ENCODE measurements at regions not wholly inside any gene's neighbourhood (a gene's known extent, or its start where the extent isn't known, plus 50 kb on each side); places are given as distances from the start of the nearest gene placed in this dataset.
"Not testable (repeated sequence)": the region's sequence is repeated elsewhere in the genome, so short reads cannot be mapped to it uniquely, and the experiment has no call there.

DNA sequence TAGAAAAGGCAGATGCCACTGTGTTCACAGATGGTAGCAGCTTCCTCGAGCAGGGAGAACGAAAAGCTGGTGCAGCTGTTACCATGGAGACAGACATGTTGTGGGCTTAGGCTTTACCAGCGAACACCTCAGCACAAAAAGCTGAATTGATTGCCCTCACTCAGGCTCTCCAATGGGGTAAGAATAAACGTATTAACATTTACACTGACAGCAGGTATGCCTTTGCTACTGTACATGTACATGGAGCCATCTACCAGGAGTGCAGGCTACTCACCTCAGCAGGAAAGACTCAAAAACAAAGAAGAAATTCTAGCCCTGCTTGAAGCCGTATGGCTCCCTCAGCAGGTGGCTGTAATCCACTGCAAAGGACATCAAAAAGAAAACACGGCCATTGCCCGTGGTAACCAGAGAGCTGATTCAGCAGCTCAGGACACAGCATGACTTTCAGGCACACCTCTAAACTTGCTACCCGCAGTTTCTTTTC is 197.7 kb downstream of the ZNF737 start:
- peaks cover 0 to 4% (median 0%) of the 10 kb centered on the region in 3 donors for H3K36me3 Mint-ChIP-seq
- H3K4me3 Mint-ChIP-seq, result peak overlapping the region in 1 of 7 donors; percentile 29
- H3K36me3 ChIP-seq (ENCODE audit: insufficient read depth, low read length), result no peaks in the 10 kb centered on the region
- H3K27me3 Mint-ChIP-seq, result peaks cover 1 to 3% of the 10 kb centered on the region in 2 donors
- H3K4me1 ChIP-seq (ENCODE audit: insufficient read depth, low read length), result no peaks in the 10 kb centered on the region
- peaks cover 0 to 6% (median 0%) of the 10 kb centered on the region in 3 donors for H3K4me1 Mint-ChIP-seq
- no peaks in the 10 kb centered on the region for H3K9me3 ChIP-seq (ENCODE audit: low read length)
- ChIA-PET POLR2A (no interaction called here), CTCF (no interaction called here)
- H3K27ac ChIP-seq (ENCODE audit: low read depth, low read length), result no peak overlapping the region
- DNase-seq, result no peak
- peaks cover 0 to 5% (median 3%) of the 10 kb centered on the region in 5 donors for H3K9me3 Mint-ChIP-seq
- H3K27ac Mint-ChIP-seq, result peak overlapping the region in 1 of 8 donors; percentile 1
- H3K4me3 ChIP-seq (ENCODE audit: low read length), result no peak overlapping the region
- H3K27me3 ChIP-seq (ENCODE audit: insufficient read depth, low read length, poor library complexity, severe bottlenecking), result no peaks in the 10 kb centered on the region

DNA sequence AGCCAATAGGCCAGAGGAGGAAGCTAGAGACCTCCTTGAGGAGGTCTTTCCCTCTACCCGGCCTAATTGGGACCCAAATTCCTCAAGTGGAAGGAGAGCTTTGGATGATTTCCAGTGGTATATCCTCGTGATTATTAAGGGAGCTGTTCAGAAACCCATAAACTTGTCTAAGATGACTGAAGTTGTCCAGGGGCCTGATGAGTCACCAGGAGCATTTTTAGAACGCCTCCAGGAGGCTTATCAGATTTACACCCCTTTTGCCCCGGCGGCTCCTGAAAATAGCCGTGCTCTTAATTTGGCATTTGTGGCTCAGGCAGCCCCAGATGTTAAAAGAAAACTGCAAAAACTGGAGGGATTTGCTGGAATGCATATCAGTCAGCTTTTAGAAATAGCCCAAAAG is 198.1 kb downstream of the ZNF486 start:
- peaks cover 0 to 6% (median 0%) of the 10 kb centered on the region in 5 donors for H3K9me3 Mint-ChIP-seq
- Histone ChIP-seq H3K4me1 (ENCODE audit: insufficient read depth, low read length) (no peaks in the 10 kb centered on the region), H3K27me3 (ENCODE audit: insufficient read depth, low read length, poor library complexity, severe bottlenecking) (no peaks in the 10 kb centered on the region), H3K4me3 (ENCODE audit: low read length) (no peak overlapping the region), H3K9me3 (ENCODE audit: low read length) (no peaks in the 10 kb centered on the region), H3K27ac (ENCODE audit: low read depth, low read length) (no peak overlapping the region), H3K36me3 (ENCODE audit: insufficient read depth, low read length) (no peaks in the 10 kb centered on the region)
- no peak overlapping the region for H3K4me3 Mint-ChIP-seq
- no peak overlapping the region for H3K27ac Mint-ChIP-seq
- CTCF ChIA-PET, result no interaction called here
- peaks cover 0 to 6% (median 0%) of the 10 kb centered on the region in 3 donors for H3K4me1 Mint-ChIP-seq
- no peaks in the 10 kb centered on the region for H3K36me3 Mint-ChIP-seq
- no peak for DNase-seq
- POLR2A ChIA-PET, result no interaction called here
- peaks cover 1 to 3% of the 10 kb centered on the region in 2 donors for H3K27me3 Mint-ChIP-seq

DNA sequence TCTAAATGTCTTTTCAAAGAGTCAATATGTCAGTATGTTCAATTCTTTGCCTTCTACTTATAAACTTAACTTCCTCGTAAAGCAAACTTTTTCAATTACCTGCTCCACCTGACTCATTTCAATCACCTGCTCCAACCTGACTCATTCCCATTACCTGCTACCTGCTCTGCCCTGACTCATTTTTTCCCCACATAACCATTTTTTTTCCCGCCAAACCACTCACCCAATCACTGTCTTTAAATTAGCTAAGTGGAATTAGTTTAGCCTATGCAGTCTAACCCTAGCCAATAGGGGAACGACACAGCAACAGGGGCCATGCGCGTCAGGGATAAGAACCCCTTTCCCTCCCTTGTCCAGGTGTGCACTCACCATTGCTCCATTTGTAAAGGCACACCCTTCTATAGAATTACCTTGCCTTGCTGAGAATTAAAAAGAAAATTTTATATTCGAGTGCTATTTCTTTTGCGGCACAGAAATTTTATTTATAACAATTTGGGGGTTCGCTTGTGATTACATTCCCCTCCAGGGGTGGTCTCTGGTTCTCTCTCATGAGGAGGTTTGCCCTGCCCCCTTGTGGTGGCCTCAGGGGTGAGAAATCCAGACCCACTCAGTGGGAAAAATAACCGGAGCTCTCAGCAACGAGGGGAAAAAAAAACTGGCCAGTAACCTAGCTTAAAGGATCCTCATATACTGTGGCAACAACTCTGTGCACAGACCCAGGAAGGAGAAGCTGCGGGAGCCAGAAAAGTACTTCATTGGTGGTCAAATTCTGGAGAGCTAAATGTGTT is 193.1 kb downstream of the ZNF486 start:
- no peak for DNase-seq
- Histone ChIP-seq H3K27ac (ENCODE audit: low read depth, low read length) (no peak overlapping the region), H3K36me3 (ENCODE audit: insufficient read depth, low read length) (no peaks in the 10 kb centered on the region), H3K4me3 (ENCODE audit: low read length) (no peak overlapping the region), H3K9me3 (ENCODE audit: low read length) (no peaks in the 10 kb centered on the region), H3K4me1 (ENCODE audit: insufficient read depth, low read length) (no peaks in the 10 kb centered on the region), H3K27me3 (ENCODE audit: insufficient read depth, low read length, poor library complexity, severe bottlenecking) (no peaks in the 10 kb centered on the region)
- Mint-ChIP-seq H3K36me3 (no peaks in the 10 kb centered on the region), H3K4me3 (peak overlapping the region in 1 of 7 donors; percentile 44), H3K9me3 (peaks cover 0 to 12% (median 9%) of the 10 kb centered on the region in 5 donors), H3K27ac (no peak overlapping the region), H3K4me1 (no peaks in the 10 kb centered on the region), H3K27me3 (peaks cover 1 to 3% of the 10 kb centered on the region in 2 donors)
- POLR2A ChIA-PET, result no interaction called here
- CTCF ChIA-PET, result no interaction called here

- H3K9me3 ChIP-seq (ENCODE audit: low read length); CTCF ChIA-PET; H3K27me3 Mint-ChIP-seq; H3K4me1 ChIP-seq (ENCODE audit: insufficient read depth, low read length); H3K27me3 ChIP-seq (ENCODE audit: insufficient read depth, low read length, poor library complexity, severe bottlenecking); H3K4me3 ChIP-seq (ENCODE audit: low read length); H3K27ac Mint-ChIP-seq; H3K27ac ChIP-seq (ENCODE audit: low read depth, low read length); H3K4me3 Mint-ChIP-seq; DNase-seq; H3K4me1 Mint-ChIP-seq; H3K36me3 ChIP-seq (ENCODE audit: insufficient read depth, low read length); POLR2A ChIA-PET; H3K36me3 Mint-ChIP-seq: not testable (repeated sequence)
- H3K9me3 Mint-ChIP-seq, result peaks cover 0 to 18% (median 9%) of the 10 kb centered on the region in 5 donors
Measured at GRCh38 chr19:20358841-20359465, 191.9 kb downstream of the ZNF486 start.

- Histone ChIP-seq H3K36me3 (ENCODE audit: insufficient read depth, low read length) (no peaks in the 10 kb centered on the region), H3K4me1 (ENCODE audit: insufficient read depth, low read length) (no peaks in the 10 kb centered on the region), H3K27me3 (ENCODE audit: insufficient read depth, low read length, poor library complexity, severe bottlenecking) (no peaks in the 10 kb centered on the region), H3K4me3 (ENCODE audit: low read length) (no peak overlapping the region), H3K27ac (ENCODE audit: low read depth, low read length) (no peak overlapping the region), H3K9me3 (ENCODE audit: low read length) (no peaks in the 10 kb centered on the region)
- no peak overlapping the region for H3K4me3 Mint-ChIP-seq
- peaks cover 0 to 18% (median 9%) of the 10 kb centered on the region in 5 donors for H3K9me3 Mint-ChIP-seq
- DNase-seq, result no peak
- no peaks in the 10 kb centered on the region for H3K27me3 Mint-ChIP-seq
- ChIA-PET POLR2A (no interaction called here), CTCF (no interaction called here)
- no peaks in the 10 kb centered on the region for H3K4me1 Mint-ChIP-seq
- peaks cover 0 to 5% (median 0%) of the 10 kb centered on the region in 3 donors for H3K36me3 Mint-ChIP-seq
- H3K27ac Mint-ChIP-seq, result peak overlapping the region in 1 of 8 donors; percentile 29
Measured at GRCh38 chr19:20357921-20358320, 190.9 kb downstream of the ZNF486 start.

- CTCF ChIA-PET, result no interaction called here
- H3K4me1 ChIP-seq (ENCODE audit: insufficient read depth, low read length), result no peaks in the 10 kb centered on the region
Measured at GRCh38 chr19:20351244-20351643, 184.2 kb downstream of the ZNF486 start.

GRCh38 chr19:20349206-20349605 is 182.2 kb downstream of the ZNF486 start:
- no peaks in the 10 kb centered on the region for H3K4me1 ChIP-seq (ENCODE audit: insufficient read depth, low read length)
- no peaks in the 10 kb centered on the region for H3K9me3 ChIP-seq (ENCODE audit: low read length)
- H3K27ac ChIP-seq (ENCODE audit: low read depth, low read length), result no peak overlapping the region
- no peak for DNase-seq
- ChIA-PET POLR2A (no interaction called here), CTCF (no interaction called here)
- no peaks in the 10 kb centered on the region for H3K9me3 Mint-ChIP-seq
- no peaks in the 10 kb centered on the region for H3K27me3 Mint-ChIP-seq
- no peaks in the 10 kb centered on the region for H3K36me3 Mint-ChIP-seq
- H3K4me3 Mint-ChIP-seq, result no peak overlapping the region
- no peaks in the 10 kb centered on the region for H3K27me3 ChIP-seq (ENCODE audit: insufficient read depth, low read length, poor library complexity, severe bottlenecking)
- H3K4me1 Mint-ChIP-seq, result no peaks in the 10 kb centered on the region
- H3K27ac Mint-ChIP-seq, result no peak overlapping the region
- H3K36me3 ChIP-seq (ENCODE audit: insufficient read depth, low read length), result no peaks in the 10 kb centered on the region
- H3K4me3 ChIP-seq (ENCODE audit: low read length), result no peak overlapping the region

More at GRCh38 chr19:20351244-20351643, 184.2 kb downstream of the ZNF486 start:
- Histone ChIP-seq H3K36me3 (ENCODE audit: insufficient read depth, low read length) (no peaks in the 10 kb centered on the region), H3K27ac (ENCODE audit: low read depth, low read length) (no peak overlapping the region), H3K9me3 (ENCODE audit: low read length) (no peaks in the 10 kb centered on the region), H3K27me3 (ENCODE audit: insufficient read depth, low read length, poor library complexity, severe bottlenecking) (no peaks in the 10 kb centered on the region), H3K4me3 (ENCODE audit: low read length) (no peak overlapping the region)
- H3K36me3 Mint-ChIP-seq, result peaks cover 0 to 5% (median 0%) of the 10 kb centered on the region in 3 donors
- H3K27ac Mint-ChIP-seq, result peak overlapping the region in 1 of 8 donors; percentile 41
- no peak for DNase-seq
- H3K4me1 Mint-ChIP-seq, result no peaks in the 10 kb centered on the region
- POLR2A ChIA-PET, result no interaction called here
- no peak overlapping the region for H3K4me3 Mint-ChIP-seq
- H3K9me3 Mint-ChIP-seq, result peaks cover 0 to 7% (median 2%) of the 10 kb centered on the region in 5 donors
- H3K27me3 Mint-ChIP-seq, result no peaks in the 10 kb centered on the region

DNA sequence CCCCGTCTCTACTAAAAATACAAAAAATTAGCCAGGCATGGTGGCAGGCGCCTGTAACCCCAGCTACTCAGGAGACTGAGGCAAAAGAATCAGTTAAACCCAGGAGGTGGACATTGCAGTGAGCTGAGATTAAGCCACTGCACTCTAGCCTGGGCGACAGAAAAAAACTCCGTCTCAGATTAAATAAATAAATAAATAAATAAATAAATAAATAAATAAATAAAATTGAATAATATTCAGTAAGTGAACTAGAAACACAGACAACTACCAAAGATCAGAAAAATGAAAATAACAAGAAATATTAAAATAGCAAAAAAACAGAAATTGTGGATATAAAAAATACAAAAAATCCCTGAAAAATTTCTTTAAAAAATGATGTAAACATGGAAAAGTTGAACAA is 172.4 kb downstream of the ZNF486 start:
- no peak for DNase-seq
- POLR2A ChIA-PET, result no interaction called here
- H3K27me3 Mint-ChIP-seq, result peaks cover 3 to 8% of the 10 kb centered on the region in 2 donors
- no peaks in the 10 kb centered on the region for H3K4me1 Mint-ChIP-seq
- Histone ChIP-seq H3K4me3 (ENCODE audit: low read length) (no peak overlapping the region), H3K27me3 (ENCODE audit: insufficient read depth, low read length, poor library complexity, severe bottlenecking) (no peaks in the 10 kb centered on the region), H3K9me3 (ENCODE audit: low read length) (no peaks in the 10 kb centered on the region), H3K4me1 (ENCODE audit: insufficient read depth, low read length) (no peaks in the 10 kb centered on the region), H3K27ac (ENCODE audit: low read depth, low read length) (no peak overlapping the region), H3K36me3 (ENCODE audit: insufficient read depth, low read length) (no peaks in the 10 kb centered on the region)
- CTCF ChIA-PET, result no interaction called here
- peaks cover 0 to 2% (median 0%) of the 10 kb centered on the region in 5 donors for H3K9me3 Mint-ChIP-seq
- H3K27ac Mint-ChIP-seq, result no peak overlapping the region
- no peak overlapping the region for H3K4me3 Mint-ChIP-seq
- H3K36me3 Mint-ChIP-seq, result peaks cover 0 to 6% (median 0%) of the 10 kb centered on the region in 3 donors
